ENCODE measurements at regions not wholly inside any gene's neighbourhood (a gene's known extent, or its start where the extent isn't known, plus 50 kb on each side); places are given as distances from the start of the nearest gene placed in this dataset.

DNA sequence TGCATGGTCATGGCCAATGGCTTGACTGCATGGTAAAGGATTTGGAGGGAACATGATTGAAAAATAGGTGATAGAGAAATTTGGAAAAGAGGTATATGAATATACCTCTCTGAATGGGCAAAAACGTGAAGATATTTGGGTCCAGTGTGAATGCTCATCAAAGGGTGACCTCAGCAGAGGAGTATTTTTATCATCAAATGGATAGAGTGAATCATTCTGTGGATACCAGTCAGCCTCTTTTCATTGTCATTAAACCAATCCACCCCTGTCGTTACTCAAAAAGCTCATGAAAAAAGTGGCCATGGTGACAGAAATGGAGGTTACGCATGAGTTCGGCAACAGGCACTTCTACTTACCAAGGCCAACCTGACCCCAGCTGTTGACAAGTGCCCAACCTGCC is 1074.7 kb downstream of the TSN start:
- H3K36me3 Mint-ChIP-seq: no peaks in the 10 kb centered on the region
- ATAC-seq (no peak), DNase-seq (ENCODE audit: low spot score in 2 of 2) (no peak)
- H3K9me3 Mint-ChIP-seq: peaks cover 7 to 8% of the 10 kb centered on the region in 2 donors
- no peak overlapping the region for H3K27ac Mint-ChIP-seq

DNA sequence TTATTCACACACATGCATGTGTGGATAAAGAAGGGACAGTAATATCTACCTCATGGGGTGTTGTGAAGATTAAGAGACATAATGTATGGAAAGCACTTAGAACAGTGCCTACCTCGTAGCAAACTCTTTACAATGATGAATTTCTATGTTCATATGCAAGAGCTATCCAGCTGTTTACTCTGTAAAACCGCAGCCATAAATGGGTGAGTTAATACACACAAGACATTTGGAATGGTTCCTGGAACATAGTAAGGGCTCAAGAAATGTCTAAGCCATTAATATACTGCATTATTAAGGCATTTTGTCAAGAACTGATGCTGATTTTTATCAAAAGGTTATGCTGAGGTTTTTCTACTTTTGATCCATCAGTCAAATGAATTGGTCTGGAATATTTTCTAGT is 1076.2 kb downstream of the TSN start:
- H3K27ac Mint-ChIP-seq: no peak overlapping the region
- H3K36me3 Mint-ChIP-seq: no peaks in the 10 kb centered on the region
- DNase-seq (ENCODE audit: low spot score in 2 of 2) (no peak), ATAC-seq (no peak)
- H3K9me3 Mint-ChIP-seq: peaks cover 7 to 8% of the 10 kb centered on the region in 2 donors

DNA sequence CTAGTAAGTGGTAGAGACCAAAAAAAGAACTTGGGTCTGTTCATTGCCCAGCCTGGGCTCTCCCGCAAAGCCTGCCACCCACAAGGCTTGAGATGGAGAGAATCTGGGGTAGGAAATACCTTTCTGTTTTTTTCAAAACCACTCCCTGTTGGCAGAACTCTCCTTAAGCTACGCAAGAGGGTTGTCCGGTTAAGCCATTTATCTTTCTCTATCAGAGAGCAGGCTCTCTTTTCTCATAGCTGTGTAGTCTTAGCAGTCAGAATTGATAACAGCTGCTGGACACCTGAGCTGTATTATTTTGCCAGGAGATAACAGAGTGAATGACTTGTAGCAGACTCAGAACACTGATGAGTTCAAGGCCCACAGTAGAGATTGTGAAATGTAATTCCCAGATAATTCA is 1088.1 kb downstream of the TSN start:
- no peak for ATAC-seq
- H3K9me3 Mint-ChIP-seq: peaks cover 4 to 5% of the 10 kb centered on the region in 2 donors
- H3K27ac Mint-ChIP-seq: no peak overlapping the region
- no peaks in the 10 kb centered on the region for H3K36me3 Mint-ChIP-seq
- no peak for DNase-seq (ENCODE audit: low spot score in 2 of 2)

DNA sequence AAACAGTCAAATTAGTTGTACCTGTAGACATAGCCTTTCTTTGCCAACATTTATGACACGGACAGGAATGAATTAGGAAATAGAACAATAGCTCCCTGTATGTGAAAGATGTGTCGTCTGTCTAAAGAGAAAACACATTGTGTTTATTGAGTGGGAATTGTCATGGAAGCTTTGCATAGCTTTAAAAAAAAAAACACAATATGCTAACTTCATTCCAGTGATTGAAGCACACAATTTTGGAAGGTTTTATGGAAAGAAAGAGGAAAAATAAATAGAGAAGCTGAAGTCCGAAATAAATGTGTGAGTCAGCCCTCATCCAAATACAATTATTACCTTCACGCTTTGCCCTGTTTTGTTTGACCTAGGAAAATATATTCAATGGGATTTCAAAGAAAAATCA is 1095.7 kb downstream of the TSN start:
- ATAC-seq: no peak
- peaks cover 0 to 11% of the 10 kb centered on the region in 2 donors for H3K9me3 Mint-ChIP-seq
- no peak for DNase-seq (ENCODE audit: low spot score in 2 of 2)
- H3K36me3 Mint-ChIP-seq: no peaks in the 10 kb centered on the region
- H3K27ac Mint-ChIP-seq: no peak overlapping the region

DNA sequence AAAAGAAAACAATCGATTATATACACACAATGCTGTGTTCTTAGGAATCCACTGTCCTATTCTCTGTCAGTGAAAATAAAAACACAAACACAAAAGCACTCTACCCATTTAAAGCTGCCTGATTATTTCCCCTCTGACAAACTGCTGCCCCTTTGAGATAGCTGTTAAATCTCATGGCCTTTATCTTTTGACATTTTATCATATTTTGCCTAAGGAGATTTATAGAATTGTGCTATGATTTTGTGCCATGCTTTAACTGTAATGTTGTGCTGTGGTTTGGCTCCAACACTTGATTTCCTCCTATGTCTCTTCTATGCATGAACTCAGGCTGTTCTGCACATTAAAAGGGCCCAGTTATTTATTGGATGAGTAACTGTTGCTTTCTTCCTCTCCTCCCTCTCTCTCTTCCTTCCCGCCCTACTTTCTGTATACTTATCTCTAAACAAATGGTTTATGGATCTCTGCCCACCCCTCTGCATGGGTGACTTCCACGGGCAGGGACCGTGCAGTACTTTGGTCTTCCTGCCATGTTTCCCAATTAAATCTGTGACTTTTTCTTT is 1096.6 kb downstream of the TSN start:
- peaks cover 0 to 11% of the 10 kb centered on the region in 2 donors for H3K9me3 Mint-ChIP-seq
- no peak overlapping the region for H3K27ac Mint-ChIP-seq
- DNase-seq (ENCODE audit: low spot score in 2 of 2) (no peak), ATAC-seq (no peak)
- H3K36me3 Mint-ChIP-seq: no peaks in the 10 kb centered on the region

DNA sequence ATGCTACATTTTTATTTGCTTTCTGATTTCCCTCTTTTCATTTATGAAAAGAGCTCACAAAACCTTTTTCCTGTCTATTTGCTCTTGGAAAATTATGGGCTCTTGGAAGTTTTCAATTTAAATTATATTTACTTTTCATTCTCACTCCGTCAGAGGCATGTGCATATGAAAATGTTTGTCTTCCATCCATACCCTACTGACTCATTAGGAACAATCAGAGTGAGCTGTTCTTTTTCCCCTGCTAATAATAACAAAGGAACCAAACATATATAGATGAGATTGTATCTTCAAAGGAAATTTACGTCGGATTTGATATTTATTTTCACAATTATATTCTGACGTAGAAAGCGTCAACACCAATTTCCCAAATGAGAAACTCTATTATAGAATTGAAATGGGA is 1101.2 kb downstream of the TSN start:
- H3K9me3 Mint-ChIP-seq: peaks cover 6 to 16% of the 10 kb centered on the region in 2 donors
- peaks cover 5 to 6% of the 10 kb centered on the region in 2 donors for H3K36me3 Mint-ChIP-seq

DNA sequence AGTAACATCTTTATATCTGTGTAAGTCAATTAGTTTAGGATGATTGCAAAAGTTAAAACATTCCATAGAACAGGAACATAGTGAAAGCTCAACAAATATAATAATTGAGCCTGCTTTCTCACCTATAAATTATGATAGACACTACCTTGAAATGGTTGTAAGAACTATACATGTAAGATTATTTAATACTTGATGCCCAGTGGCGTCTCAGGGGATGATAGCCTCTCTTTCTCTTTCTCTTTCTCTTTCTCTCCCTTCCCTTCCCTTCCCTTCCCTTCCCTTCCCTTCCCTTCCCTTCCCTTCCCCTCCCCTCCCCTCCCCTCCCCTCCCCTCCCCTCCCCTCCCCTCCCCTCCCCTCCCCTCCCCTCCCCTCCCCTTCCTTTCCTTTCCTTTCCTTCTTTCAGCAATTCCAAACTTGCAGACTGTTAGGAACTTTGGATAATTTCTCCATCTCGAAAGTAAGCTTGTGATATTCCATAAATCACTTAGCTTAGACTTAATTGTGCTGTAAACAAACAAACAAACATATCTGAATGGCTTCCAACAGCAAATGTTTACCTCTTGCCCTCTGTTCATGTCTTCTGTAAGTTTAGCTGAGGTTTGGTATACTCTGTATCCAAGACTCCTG is 1102.7 kb downstream of the TSN start:
- Mint-ChIP-seq H3K9me3 (peaks cover 6 to 19% of the 10 kb centered on the region in 2 donors), H3K27ac (no peak overlapping the region), H3K36me3 (peaks cover 5 to 6% of the 10 kb centered on the region in 2 donors)
- ATAC-seq (no peak), DNase-seq (ENCODE audit: low spot score in 2 of 2) (no peak)

More for the DNA sequence above, 1101.2 kb downstream of the TSN start:
- DNase-seq (ENCODE audit: low spot score in 2 of 2) (no peak), ATAC-seq (no peak)
- H3K27ac Mint-ChIP-seq: no peak overlapping the region

DNA sequence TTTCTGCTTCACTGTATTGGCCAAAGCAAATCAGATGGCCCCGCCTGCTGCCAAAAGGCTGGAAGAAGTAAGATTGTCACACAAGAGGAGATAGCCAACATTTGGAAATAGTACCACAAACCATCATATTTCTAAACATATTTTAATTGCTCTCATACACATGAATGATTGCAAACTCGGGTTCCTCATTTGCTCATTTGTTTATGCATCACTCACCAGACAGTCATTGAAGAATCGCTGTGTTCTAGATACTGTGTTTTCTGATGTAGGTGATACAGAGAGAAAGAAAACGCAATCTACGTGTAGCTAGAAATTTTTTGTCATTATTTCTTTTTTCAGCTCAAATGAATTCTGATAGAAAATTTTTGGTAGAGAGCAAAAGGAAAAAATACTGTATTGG is 1103.4 kb downstream of the TSN start:
- Mint-ChIP-seq H3K9me3 (peaks cover 6 to 15% of the 10 kb centered on the region in 2 donors), H3K36me3 (peaks cover 5 to 6% of the 10 kb centered on the region in 2 donors), H3K27ac (no peak overlapping the region)
- DNase-seq (ENCODE audit: low spot score in 2 of 2) (no peak), ATAC-seq (no peak)

DNA sequence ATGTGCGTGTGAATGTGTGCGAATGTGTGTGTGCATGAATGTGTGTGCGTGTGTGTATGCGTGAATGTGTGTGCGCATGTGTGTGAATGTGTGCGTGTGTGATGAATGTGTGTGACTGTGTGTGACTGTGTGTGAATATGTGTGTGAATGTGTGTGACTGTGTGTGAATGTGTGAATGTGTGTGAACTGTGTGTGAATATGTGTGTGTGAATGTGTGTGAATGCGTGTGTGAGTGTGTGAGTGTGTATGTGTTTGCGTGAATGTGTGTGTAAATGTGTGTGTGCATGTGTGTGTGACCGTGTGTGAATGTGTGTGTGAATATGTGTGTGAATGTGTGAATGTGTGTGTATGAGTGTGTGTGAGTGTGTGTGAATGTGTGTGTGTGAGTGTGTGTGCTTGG is 1103.8 kb downstream of the TSN start:
- no peak overlapping the region for H3K27ac Mint-ChIP-seq
- H3K36me3 Mint-ChIP-seq: peaks cover 5 to 6% of the 10 kb centered on the region in 2 donors
- ATAC-seq: no peak
- DNase-seq (ENCODE audit: low spot score in 2 of 2): no peak
- peaks cover 6 to 19% of the 10 kb centered on the region in 2 donors for H3K9me3 Mint-ChIP-seq

DNA sequence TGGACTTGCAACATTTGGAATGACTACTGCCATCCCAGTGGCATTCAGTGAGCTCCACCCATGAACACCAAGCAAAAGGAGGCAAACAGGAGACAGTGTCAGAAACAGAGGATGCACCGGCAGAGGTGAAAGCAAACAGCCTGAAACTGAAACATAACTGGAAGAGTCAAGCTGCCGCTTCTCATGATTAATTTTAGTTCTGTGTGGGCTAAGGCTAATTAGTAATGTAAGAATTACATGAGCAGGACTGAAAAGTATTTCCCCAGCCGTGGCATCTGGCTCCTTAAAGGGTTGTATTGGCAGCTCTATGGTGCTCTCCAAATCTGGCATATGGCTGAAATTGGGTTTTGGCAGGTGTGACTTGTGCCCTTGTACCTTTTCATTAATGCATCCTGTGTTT is 1108.1 kb downstream of the TSN start:
- Mint-ChIP-seq H3K36me3 (peaks cover 5 to 6% of the 10 kb centered on the region in 2 donors), H3K27ac (no peak overlapping the region), H3K9me3 (peaks cover 15 to 26% of the 10 kb centered on the region in 2 donors)
- no peak for ATAC-seq
- DNase-seq (ENCODE audit: low spot score in 2 of 2): no peak

DNA sequence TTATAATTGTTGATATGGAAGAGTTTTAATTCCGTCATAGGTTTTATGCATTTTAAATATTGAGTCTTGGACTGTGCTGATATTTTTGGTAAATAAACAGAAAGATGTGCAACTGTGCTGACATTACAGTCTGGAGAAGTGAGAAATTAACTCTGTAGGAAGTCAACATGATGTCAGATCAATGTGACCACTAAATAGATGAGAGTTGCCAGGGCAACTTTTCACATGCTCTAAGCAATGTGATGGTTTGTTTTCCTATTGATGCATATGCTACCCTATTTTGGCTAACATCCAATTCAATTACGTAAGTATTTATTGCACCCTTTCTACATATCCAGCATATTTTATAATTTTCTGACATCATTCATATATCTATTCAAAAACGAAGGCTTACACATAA is 1109.3 kb downstream of the TSN start:
- ATAC-seq (no peak), DNase-seq (ENCODE audit: low spot score in 2 of 2) (no peak)
- Mint-ChIP-seq H3K9me3 (peaks cover 9 to 19% of the 10 kb centered on the region in 2 donors), H3K36me3 (no peaks in the 10 kb centered on the region), H3K27ac (no peak overlapping the region)

DNA sequence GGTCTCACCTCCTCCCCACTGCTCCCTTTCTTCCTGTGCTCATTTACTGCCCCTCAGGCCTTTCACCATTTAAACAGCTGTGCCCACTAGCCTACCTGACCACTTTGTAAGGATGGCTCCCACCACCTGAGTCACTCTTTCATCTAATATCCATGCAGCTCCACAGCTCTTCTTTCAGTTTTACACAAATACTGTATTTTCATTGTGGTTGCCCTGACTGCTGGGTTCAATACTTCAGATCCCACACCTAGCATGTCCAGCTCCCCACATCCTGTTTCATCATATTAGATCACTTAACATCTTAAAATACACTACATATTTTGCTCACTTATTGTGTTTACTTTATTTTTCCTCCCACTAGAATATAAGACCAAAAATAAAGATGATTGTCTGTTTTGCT is 1110.6 kb downstream of the TSN start:
- ATAC-seq (no peak), DNase-seq (ENCODE audit: low spot score in 2 of 2) (no peak)
- Mint-ChIP-seq H3K9me3 (peaks cover 9 to 19% of the 10 kb centered on the region in 2 donors), H3K36me3 (no peaks in the 10 kb centered on the region), H3K27ac (no peak overlapping the region)

DNA sequence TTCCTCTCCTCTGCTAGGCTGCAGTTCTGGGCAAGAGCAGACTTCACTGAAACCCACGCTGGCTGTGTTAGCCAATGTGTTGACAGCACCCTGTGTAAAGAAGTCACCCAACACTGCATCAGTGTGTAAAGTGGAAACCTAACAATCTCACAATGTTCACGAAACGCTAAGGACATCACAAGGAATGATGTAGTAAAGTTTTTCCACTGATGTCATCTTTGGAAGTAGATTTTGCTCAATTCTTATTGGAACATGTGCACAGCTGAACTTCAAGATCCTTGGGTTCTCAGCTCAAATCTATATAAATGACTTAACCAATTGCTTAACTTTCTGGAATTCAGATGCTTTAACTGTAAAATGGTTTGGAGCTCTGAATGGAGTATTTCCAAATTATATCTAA is 1112.5 kb downstream of the TSN start:
- Mint-ChIP-seq H3K9me3 (peaks cover 9 to 19% of the 10 kb centered on the region in 2 donors), H3K36me3 (no peaks in the 10 kb centered on the region), H3K27ac (no peak overlapping the region)
- ATAC-seq: no peak
- no peak for DNase-seq (ENCODE audit: low spot score in 2 of 2)

DNA sequence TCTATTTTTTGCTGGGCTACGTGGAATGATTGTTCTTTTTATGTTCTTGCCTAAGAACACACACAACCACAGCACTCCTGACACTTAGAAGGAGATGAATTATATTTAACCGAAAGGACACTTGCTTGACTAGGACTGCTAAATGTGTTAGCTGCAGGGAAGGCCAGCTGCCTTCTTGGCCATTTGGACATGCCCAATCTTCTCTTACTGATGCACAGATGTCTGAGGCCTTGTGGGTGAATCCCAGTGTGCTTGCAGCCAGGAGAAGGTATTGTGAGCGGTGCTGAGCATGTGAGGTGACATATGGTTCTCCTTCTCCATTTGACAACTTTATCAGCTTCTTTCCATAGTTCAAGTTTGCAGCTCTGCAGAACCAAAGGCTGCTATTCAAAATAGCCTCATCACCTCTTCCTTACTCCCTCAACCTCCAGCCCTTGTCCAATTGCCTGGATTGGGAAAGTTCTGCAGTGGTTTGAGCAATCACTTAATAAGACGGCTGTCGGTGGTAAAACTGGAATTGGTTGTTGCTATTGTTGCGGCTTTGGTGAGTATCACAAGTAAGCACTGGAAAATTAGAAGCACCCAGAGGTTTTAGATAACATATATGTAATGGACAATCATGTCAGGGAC is 1113.3 kb downstream of the TSN start:
- H3K27ac Mint-ChIP-seq: no peak overlapping the region
- H3K9me3 Mint-ChIP-seq: peaks cover 9 to 14% of the 10 kb centered on the region in 2 donors
- ATAC-seq (no peak), DNase-seq (ENCODE audit: low spot score in 2 of 2) (no peak)
- H3K36me3 Mint-ChIP-seq: no peaks in the 10 kb centered on the region

DNA sequence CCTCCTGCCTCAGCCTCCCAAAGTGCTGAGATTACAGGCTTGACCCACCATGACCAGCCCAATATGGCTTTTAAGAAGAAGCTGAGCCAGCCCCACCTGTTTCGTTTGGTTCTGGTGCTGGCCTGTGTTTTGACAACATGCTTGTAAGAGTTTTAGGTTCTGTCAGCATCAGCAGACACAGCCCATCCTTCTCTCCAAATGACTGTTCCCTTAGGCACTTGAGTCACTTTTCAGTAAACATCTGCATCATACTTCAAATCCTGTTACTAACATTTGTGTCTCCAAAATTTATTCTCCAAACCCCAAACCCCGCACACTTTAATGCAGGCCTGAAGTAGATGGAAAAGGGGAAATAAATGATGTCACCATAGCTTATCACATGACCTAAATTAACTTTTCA is 1118.5 kb downstream of the TSN start:
- Mint-ChIP-seq H3K9me3 (peaks cover 5 to 8% of the 10 kb centered on the region in 2 donors), H3K36me3 (no peaks in the 10 kb centered on the region), H3K27ac (no peak overlapping the region)
- DNase-seq (ENCODE audit: low spot score in 2 of 2) (no peak), ATAC-seq (no peak)

DNA sequence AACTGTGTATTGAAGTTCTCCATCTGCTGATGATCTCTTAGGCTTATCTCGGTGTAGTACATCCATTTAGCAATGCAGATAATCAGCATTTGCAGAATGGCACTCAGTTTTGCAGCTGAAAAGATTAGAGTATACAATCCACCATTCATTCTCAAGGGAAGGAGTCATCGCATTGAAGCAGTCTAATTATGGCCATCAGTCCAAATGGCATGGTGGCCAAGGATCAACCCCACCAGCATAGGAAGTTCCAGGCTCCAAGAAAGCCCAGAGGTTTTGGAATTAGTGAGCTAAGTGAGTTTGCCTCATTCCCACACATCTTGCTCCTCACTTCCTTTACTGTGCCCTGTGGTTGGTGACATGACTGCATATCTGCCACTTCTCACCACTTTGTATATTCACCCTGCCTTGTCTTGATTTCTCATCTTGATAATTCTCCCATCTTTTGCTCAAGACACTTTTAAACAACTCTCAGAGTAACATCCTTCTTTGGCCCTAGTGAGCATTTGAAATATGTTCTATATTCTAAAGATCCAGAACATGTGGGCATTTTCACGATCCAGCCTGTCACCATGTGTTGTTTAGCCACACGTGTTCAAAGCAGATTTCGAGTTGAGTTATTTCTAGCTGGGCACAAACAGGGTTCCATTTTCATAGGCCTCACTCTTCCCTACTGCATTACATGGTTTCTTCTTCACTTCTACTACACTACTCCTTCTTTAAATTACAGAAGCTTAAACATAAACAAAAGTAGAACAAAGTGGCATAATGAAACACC is 1119.8 kb downstream of the TSN start:
- no peaks in the 10 kb centered on the region for H3K36me3 Mint-ChIP-seq
- no peak for ATAC-seq
- H3K9me3 Mint-ChIP-seq: peaks cover 6 to 8% of the 10 kb centered on the region in 2 donors
- no peak overlapping the region for H3K27ac Mint-ChIP-seq
- DNase-seq (ENCODE audit: low spot score in 2 of 2): no peak

DNA sequence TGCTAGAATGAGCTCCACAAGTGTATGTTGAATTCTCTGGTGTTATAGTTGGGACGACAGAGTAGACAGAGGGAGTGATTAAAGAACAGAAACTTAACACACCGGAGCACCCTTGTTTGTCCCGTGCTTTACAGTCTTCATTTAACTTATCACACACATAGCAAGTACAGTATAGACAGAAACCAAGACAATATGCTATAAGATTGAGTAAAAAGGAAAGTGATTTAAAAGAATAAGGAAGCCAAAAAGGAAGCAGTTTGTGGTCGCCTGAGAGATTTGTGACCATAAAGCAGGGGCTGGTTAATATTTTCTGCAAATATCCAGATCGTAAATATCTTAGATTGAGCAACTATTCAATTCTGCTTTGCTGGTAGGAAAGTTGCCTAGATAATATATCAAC is 1128.4 kb downstream of the TSN start:
- no peak overlapping the region for H3K27ac Mint-ChIP-seq
- no peak for DNase-seq (ENCODE audit: low spot score in 2 of 2)
- peaks cover 0 to 2% of the 10 kb centered on the region in 2 donors for H3K9me3 Mint-ChIP-seq
- ATAC-seq: no peak
- no peaks in the 10 kb centered on the region for H3K36me3 Mint-ChIP-seq
